MCF 10A (cell line): ENCODE measurements at regions not wholly inside any gene's neighbourhood (a gene's known extent, or its start where the extent isn't known, plus 50 kb on each side); places are given as distances from the start of the nearest gene placed in this dataset.

ENCODE experiments used
- BruUV-seq: library from RNA; stranded (reverse); fragments of 400-500 nt; replicated peaks from 2 replicates; lab custom pipeline; 2021; lab: Mats Ljungman, UMichigan
- CTCF ChIA-PET: fragments of 300-600 bp; sonication (Branson Sonifier 250); formaldehyde crosslinking; extraction: SDS; loops from one replicate; lab custom pipeline; 2021; ENCODE audit warnings: antibody characterized with exemption, inconsistent platforms; lab: Yijun Ruan, JAX
- POLR2A ChIA-PET: fragments of 300-600, 350-650 bp; sonication (Branson Sonifier 250); formaldehyde crosslinking; extraction: SDS; loops from one replicate; lab custom pipeline; 2020; ENCODE audit warnings: antibody characterized with exemption, inconsistent platforms; lab: Yijun Ruan, JAX
- DNase-seq: peaks from one replicate; pipeline ENCODE4 v3.0.0-alpha.2; 2018; ENCODE audit not compliant: unreplicated experiment
- H3K27ac Mint-ChIP-seq: one replicate; pipeline ENCODE4 v1.8.0; 2022; ENCODE audit warnings: mild to moderate bottlenecking, low read depth, mixed read lengths; ENCODE audit not compliant: unreplicated experiment
- H3K27me3 Mint-ChIP-seq: one replicate; pipeline ENCODE4 v1.8.0; 2022; ENCODE audit warnings: mixed read lengths; ENCODE audit not compliant: insufficient read depth, unreplicated experiment
- H3K36me3 Mint-ChIP-seq: one replicate; pipeline ENCODE4 v1.8.0; 2022; ENCODE audit warnings: mild to moderate bottlenecking, moderate library complexity, mixed read lengths; ENCODE audit not compliant: insufficient read depth, unreplicated experiment
- H3K4me1 Mint-ChIP-seq: one replicate; pipeline ENCODE4 v1.8.0; 2022; ENCODE audit warnings: mixed read lengths; ENCODE audit not compliant: insufficient read depth, unreplicated experiment
- H3K4me3 Mint-ChIP-seq: one replicate; pipeline ENCODE4 v1.8.0; 2022; ENCODE audit warnings: mild to moderate bottlenecking, moderate library complexity, mixed read lengths; ENCODE audit not compliant: unreplicated experiment
- H3K9me3 Mint-ChIP-seq: one replicate; pipeline ENCODE4 v1.8.0; 2022; ENCODE audit warnings: mixed read lengths; ENCODE audit not compliant: unreplicated experiment
- intact Hi-C: fragments of 100-400 bp; cut with micrococcal nuclease; formaldehyde crosslinking; loops from 2 replicates; pipeline ENCODE4 v1.14.1; 2022
- TF ChIP-seq, protein P1 (sequence below): fragments of 200-600 bp; IDR thresholded peaks from one replicate; pipeline ENCODE4 v1.8.0; 2022; ENCODE audit warnings: antibody characterized with exemption, mild to moderate bottlenecking; ENCODE audit not compliant: unreplicated experiment

DNA sequence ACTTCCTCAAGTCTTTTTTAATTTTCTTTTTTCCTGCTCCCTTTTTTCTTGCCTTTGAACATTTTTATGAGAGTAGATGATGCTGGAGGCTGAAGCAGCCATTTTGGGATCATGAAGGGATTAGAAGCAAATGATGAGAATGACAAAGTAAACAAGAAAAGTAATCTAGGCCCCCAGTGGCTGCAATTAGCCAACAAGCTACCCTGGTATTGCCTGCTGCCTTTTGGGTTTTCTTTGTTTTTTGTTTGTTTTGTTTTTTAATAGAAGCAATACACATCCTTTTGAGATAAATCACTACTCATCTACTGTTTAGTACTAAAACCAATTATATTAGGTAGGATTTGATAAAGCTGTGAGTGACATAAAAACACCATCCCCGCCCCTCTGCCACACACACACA lies 280.7 kb upstream of the ADGRL2 start:
- TF ChIP-seq, protein P1, sequence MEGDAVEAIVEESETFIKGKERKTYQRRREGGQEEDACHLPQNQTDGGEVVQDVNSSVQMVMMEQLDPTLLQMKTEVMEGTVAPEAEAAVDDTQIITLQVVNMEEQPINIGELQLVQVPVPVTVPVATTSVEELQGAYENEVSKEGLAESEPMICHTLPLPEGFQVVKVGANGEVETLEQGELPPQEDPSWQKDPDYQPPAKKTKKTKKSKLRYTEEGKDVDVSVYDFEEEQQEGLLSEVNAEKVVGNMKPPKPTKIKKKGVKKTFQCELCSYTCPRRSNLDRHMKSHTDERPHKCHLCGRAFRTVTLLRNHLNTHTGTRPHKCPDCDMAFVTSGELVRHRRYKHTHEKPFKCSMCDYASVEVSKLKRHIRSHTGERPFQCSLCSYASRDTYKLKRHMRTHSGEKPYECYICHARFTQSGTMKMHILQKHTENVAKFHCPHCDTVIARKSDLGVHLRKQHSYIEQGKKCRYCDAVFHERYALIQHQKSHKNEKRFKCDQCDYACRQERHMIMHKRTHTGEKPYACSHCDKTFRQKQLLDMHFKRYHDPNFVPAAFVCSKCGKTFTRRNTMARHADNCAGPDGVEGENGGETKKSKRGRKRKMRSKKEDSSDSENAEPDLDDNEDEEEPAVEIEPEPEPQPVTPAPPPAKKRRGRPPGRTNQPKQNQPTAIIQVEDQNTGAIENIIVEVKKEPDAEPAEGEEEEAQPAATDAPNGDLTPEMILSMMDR: no peak
- CTCF ChIA-PET: interaction anchor here (0.6 kb wide), 2 partner anchors 128 to 196 kb away, joined by 3 to 4 read pairs; no protein-coding TSS in a partner anchor
- Mint-ChIP-seq H3K9me3 (no peaks in the 10 kb centered on the region), H3K27me3 (no peaks in the 10 kb centered on the region), H3K4me3 (no peak overlapping the region), H3K27ac (no peak overlapping the region), H3K4me1 (no peaks in the 10 kb centered on the region), H3K36me3 (no peaks in the 10 kb centered on the region)
- POLR2A ChIA-PET: interaction anchor here (0.7 kb wide), 1 partner anchor 533 kb away, joined by 3 read pairs; no protein-coding TSS in a partner anchor
- no peak for DNase-seq
- intact Hi-C loops: no loop called here
- BruUV-seq: no TSS peak

DNA sequence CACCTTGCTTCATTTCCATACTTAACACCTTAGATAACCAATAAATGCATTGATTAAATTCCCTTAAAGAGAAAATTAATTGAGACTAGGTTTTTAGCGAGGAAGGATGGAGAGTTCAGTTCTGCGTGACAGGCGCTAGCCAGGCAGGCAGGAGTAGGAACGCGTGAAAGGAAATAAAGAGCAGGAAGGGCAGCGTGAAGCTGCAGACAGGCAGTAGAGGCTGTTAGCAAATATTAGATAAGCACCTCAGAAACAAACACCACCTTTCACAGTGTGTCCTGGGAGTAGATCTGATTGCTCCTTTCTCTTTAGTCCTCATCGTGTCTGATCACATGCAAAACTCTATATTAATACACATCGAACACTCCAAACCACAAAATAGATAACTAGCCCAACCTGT lies 282.7 kb upstream of the ADGRL2 start:
- H3K4me3 Mint-ChIP-seq: no peak overlapping the region
- H3K4me1 Mint-ChIP-seq: no peaks in the 10 kb centered on the region
- TF ChIP-seq, protein P1: no peak
- H3K9me3 Mint-ChIP-seq: no peaks in the 10 kb centered on the region
- BruUV-seq: no TSS peak
- CTCF ChIA-PET: no interaction called here
- intact Hi-C loops: no loop called here
- DNase-seq: no peak
- POLR2A ChIA-PET: no interaction called here
- no peaks in the 10 kb centered on the region for H3K27me3 Mint-ChIP-seq
- H3K27ac Mint-ChIP-seq: no peak overlapping the region
- H3K36me3 Mint-ChIP-seq: no peaks in the 10 kb centered on the region

DNA sequence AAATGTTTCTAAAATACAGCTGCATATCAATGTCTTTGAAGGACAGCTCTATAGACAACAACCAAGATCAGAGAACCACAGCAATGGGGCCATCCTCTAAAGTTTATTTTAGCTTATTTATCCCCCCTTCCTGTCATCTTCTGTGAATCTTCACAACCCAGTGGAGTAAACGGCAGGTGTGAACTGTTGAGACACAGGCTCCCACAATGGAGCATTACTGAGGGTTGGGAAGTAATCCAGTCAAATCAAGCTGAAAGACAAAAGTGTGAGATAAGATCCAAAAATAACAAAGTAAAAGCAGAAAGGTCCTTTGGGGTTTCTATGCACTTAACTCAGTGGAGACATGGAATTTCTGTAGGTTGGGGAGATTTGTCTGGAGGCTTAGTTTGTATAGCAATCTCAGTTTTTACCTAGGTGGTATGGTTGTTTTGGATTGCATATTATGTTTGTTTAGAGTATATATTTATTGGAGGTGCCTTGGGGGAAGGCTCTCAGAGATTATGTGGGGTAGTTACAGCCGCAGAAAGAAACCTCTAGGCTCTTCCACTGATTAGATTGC lies 286.9 kb upstream of the ADGRL2 start:
- DNase-seq: no peak
- BruUV-seq: no TSS peak
- CTCF ChIA-PET: no interaction called here
- H3K4me3 Mint-ChIP-seq: no peak overlapping the region
- no peaks in the 10 kb centered on the region for H3K9me3 Mint-ChIP-seq
- no peak overlapping the region for H3K27ac Mint-ChIP-seq
- intact Hi-C loops: no loop called here
- TF ChIP-seq, protein P1: no peak
- POLR2A ChIA-PET: interaction anchor here (0.6 kb wide), 1 partner anchor 301 kb away, joined by 3 read pairs; no protein-coding TSS in a partner anchor
- no peaks in the 10 kb centered on the region for H3K36me3 Mint-ChIP-seq
- H3K27me3 Mint-ChIP-seq: no peaks in the 10 kb centered on the region
- H3K4me1 Mint-ChIP-seq: no peaks in the 10 kb centered on the region

DNA sequence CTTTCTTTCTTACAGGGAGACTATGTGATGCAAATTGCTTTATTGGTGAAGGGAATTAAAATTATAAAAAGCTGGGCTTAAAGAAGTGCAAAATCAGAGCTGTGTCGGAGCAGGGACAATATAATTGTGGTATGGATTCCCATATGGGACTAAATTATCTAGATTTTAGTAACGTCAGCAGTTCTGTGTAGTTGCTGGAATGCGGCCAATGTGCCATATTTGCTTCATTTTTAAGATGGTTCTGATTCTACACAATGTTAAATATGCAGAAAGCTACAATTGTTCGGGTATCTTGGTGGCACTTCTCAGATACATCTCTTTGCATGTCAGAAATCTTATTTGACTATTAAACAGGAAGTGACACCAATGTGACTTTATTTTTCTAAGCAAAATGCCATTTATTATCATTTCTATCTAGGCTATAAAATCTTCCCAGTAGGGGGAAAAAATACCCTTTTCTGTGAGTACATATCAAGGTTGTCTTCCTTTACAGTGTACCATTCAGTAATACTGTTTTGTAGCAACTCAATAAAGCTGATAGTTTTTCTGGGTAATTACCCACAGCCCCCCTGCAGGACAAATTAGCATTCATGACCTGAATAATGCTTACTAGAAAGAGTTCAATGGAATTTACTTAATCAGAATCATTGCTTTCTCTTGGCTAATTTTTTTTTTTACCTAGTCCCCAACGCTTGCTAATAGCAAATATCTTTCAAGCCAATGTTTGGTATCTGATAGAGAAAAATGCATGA lies 288.3 kb upstream of the ADGRL2 start:
- CTCF ChIA-PET: interaction anchor here (0.6 kb wide), 1 partner anchor 1295 kb away, joined by 3 read pairs; no protein-coding TSS in a partner anchor
- Mint-ChIP-seq H3K27me3 (no peaks in the 10 kb centered on the region), H3K4me1 (no peaks in the 10 kb centered on the region), H3K9me3 (no peaks in the 10 kb centered on the region), H3K27ac (no peak overlapping the region), H3K36me3 (no peaks in the 10 kb centered on the region), H3K4me3 (no peak overlapping the region)
- DNase-seq: no peak
- POLR2A ChIA-PET: interaction anchor here (0.7 to 0.9 kb wide), 3 partner anchors 53 to 200 kb away, joined by 3 to 4 read pairs (median 3); no protein-coding TSS in a partner anchor
- TF ChIP-seq, protein P1: no peak
- no TSS peak for BruUV-seq
- intact Hi-C loops: no loop called here
